Mesenchymal stem cell (in vitro differentiated cells and primary cell): ENCODE measurements at regions not wholly inside any gene's neighbourhood (a gene's known extent, or its start where the extent isn't known, plus 50 kb on each side); places are given as distances from the start of the nearest gene placed in this dataset.
A peak's percentile ranks its signal among the peaks of the same experiment; 100 is the strongest.

Source experiments
- DNase-seq: peaks from one replicate; pipeline ENCODE4 v3.0.0-alpha.2; 2013
- H2AFZ ChIP-seq: one replicate; pipeline ENCODE4 v1.6.1; 2013; ENCODE audit warnings: low read depth, mild to moderate bottlenecking, control low read depth, inconsistent platforms, low read length, moderate library complexity
- H2AK5ac ChIP-seq: 2 replicates; pipeline ENCODE4 v1.6.1; 2013; ENCODE audit warnings: low read length, moderate library complexity, mild to moderate bottlenecking, inconsistent platforms; ENCODE audit not compliant: severe bottlenecking
- H2BK120ac ChIP-seq: one replicate; pipeline ENCODE4 v1.6.1; 2013; ENCODE audit warnings: low read depth, mild to moderate bottlenecking, inconsistent platforms, low read length, moderate library complexity
- H2BK12ac ChIP-seq, 2 experiments: one replicate each; pipeline ENCODE4 v1.6.1; 2013; ENCODE audit warnings: inconsistent platforms in 2 of 2, low read length in 2 of 2, mild to moderate bottlenecking in 2 of 2, moderate library complexity in 2 of 2, control low read depth in 1 of 2
- H2BK15ac ChIP-seq: one replicate; pipeline ENCODE4 v1.6.1; 2013; ENCODE audit warnings: mild to moderate bottlenecking, low read depth, inconsistent platforms; ENCODE audit not compliant: poor library complexity, severe bottlenecking
- H2BK5ac ChIP-seq: 2 replicates; pipeline ENCODE4 v1.6.1; 2013; ENCODE audit warnings: low read depth, mild to moderate bottlenecking, low read length, control low read depth, inconsistent platforms; ENCODE audit not compliant: poor library complexity, severe bottlenecking
- H3K14ac ChIP-seq, 2 experiments: one replicate each; pipeline ENCODE4 v1.6.1; 2013; ENCODE audit warnings: inconsistent platforms in 2 of 2, low read length in 2 of 2, control low read depth in 1 of 2, mild to moderate bottlenecking in 1 of 2, moderate library complexity in 1 of 2
- H3K18ac ChIP-seq, 2 experiments: one replicate each; pipeline ENCODE4 v1.6.1; 2013; ENCODE audit warnings: inconsistent platforms in 2 of 2, low read length in 2 of 2, control low read depth in 1 of 2, low read depth in 1 of 2, mild to moderate bottlenecking in 1 of 2
- H3K23ac ChIP-seq, 2 experiments: one replicate each; pipeline ENCODE4 v1.6.1; 2013; ENCODE audit warnings: inconsistent platforms in 2 of 2, low read length in 2 of 2, mild to moderate bottlenecking in 2 of 2, moderate library complexity in 2 of 2, control low read depth in 1 of 2
- H3K27ac ChIP-seq: 2 replicates; pipeline ENCODE4 v1.5.1; 2013; ENCODE audit warnings: mild to moderate bottlenecking, moderate library complexity, low read length, control low read depth, inconsistent platforms; ENCODE audit not compliant: poor library complexity, severe bottlenecking
- H3K27me3 ChIP-seq, 2 experiments: 2 replicates each; pipeline versions ENCODE4 v1.6.1 to v1.7.0; 2013; ENCODE audit warnings: low read length in 2 of 2, mild to moderate bottlenecking in 2 of 2, moderate library complexity in 2 of 2, control low read depth in 1 of 2, inconsistent platforms in 1 of 2; ENCODE audit not compliant: control insufficient read depth in 1 of 2, insufficient read depth in 1 of 2
- H3K36me3 ChIP-seq, 2 experiments: 2 replicates each; pipeline versions ENCODE4 v1.6.1 to v1.7.0; 2013; ENCODE audit warnings: low read length in 2 of 2, control low read depth in 1 of 2, inconsistent platforms in 1 of 2, low read depth in 1 of 2, mild to moderate bottlenecking in 1 of 2; ENCODE audit not compliant: insufficient read depth in 2 of 2, control insufficient read depth in 1 of 2
- H3K4ac ChIP-seq, 2 experiments: one replicate each; pipeline ENCODE4 v1.6.1; 2013; ENCODE audit warnings: inconsistent platforms in 2 of 2, low read length in 2 of 2, mild to moderate bottlenecking in 2 of 2, moderate library complexity in 2 of 2, control low read depth in 1 of 2, low read depth in 1 of 2
- H3K4me1 ChIP-seq: 2 replicates; pipeline ENCODE4 v1.6.1; 2013; ENCODE audit warnings: low read depth, low read length, control low read depth; ENCODE audit not compliant: control insufficient read depth, insufficient read depth
- H3K4me2 ChIP-seq: 2 replicates; pipeline ENCODE4 v1.6.1; 2013; ENCODE audit warnings: low read length, mild to moderate bottlenecking, inconsistent platforms; ENCODE audit not compliant: poor library complexity, severe bottlenecking
- H3K4me3 ChIP-seq, 2 experiments: 2 replicates each; pipeline versions ENCODE4 v1.5.1 to v1.7.0; 2013; ENCODE audit warnings: low read length in 2 of 2, mild to moderate bottlenecking in 2 of 2, control low read depth in 1 of 2, low read depth in 1 of 2; ENCODE audit not compliant: insufficient read depth in 1 of 2
- H3K79me1 ChIP-seq: replicated peaks from 2 replicates; pipeline ENCODE4 v1.6.1; 2013; ENCODE audit warnings: mild to moderate bottlenecking, control low read depth, low read length, inconsistent platforms; ENCODE audit not compliant: poor library complexity, severe bottlenecking
- H3K9ac ChIP-seq: 2 replicates; pipeline ENCODE4 v1.7.0; 2013; ENCODE audit warnings: mild to moderate bottlenecking, low read length, moderate library complexity
- H3K9me3 ChIP-seq: 2 replicates; pipeline ENCODE4 v1.7.0; 2013; ENCODE audit warnings: mild to moderate bottlenecking, low read length; ENCODE audit not compliant: control insufficient read depth
- H4K8ac ChIP-seq: one replicate; pipeline ENCODE4 v1.6.1; 2013; ENCODE audit warnings: inconsistent platforms, mild to moderate bottlenecking, low read length, moderate library complexity
- H4K91ac ChIP-seq: one replicate; pipeline ENCODE4 v1.6.1; 2013; ENCODE audit warnings: mild to moderate bottlenecking, low read length, inconsistent platforms
- WGBS: methylation state at CpG from one replicate; pipeline ENCODE4 v1.1.7; 2013; ENCODE audit warnings: mixed read lengths; 5-methylcytosine and 5-hydroxymethylcytosine counted together

DNA sequence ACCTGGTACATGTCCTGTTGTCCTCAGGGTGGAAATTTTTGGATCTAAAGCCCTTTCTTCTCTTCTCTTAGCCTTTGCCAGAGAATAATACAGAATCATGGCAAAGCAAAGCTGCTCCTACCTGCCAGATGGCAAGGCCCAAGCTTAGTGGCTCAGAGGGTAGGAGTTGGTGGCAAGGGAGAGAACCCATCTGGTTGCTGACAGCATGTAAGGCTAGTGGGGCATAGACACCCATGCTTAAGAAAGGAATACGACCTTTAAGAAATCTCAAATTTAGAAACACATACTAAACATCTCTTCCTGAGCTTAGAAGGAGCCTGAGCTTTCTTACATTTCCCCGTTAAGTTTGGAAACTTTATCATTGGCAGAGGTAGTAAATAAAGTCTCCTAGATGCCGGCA, 395.0 kb upstream of the SOX9 start:
- no peak overlapping the region for H2BK5ac ChIP-seq
- no peak overlapping the region for H2AFZ ChIP-seq
- no peak overlapping the region for H2BK15ac ChIP-seq
- no peak overlapping the region for H3K27ac ChIP-seq
- no peak overlapping the region for H3K4me2 ChIP-seq
- H2AK5ac ChIP-seq, result no peak overlapping the region
- H3K4me1 ChIP-seq, result no peaks in the 10 kb centered on the region
- no peak overlapping the region for H3K18ac ChIP-seq
- H3K4ac ChIP-seq, result no peak overlapping the region
- peak overlapping the region in 1 of 2 experiments; percentile 50 for H3K4me3 ChIP-seq
- no peak overlapping the region for H4K8ac ChIP-seq
- H3K14ac ChIP-seq, result no peak overlapping the region
- H4K91ac ChIP-seq, result no peak overlapping the region
- no peaks in the 10 kb centered on the region for H3K9me3 ChIP-seq
- H3K23ac ChIP-seq, result no peak overlapping the region
- no peak overlapping the region for H3K9ac ChIP-seq
- no peaks in the 10 kb centered on the region for H3K79me1 ChIP-seq
- no peaks in the 10 kb centered on the region for H3K27me3 ChIP-seq
- DNase-seq, result no peak
- no peaks in the 10 kb centered on the region for H3K36me3 ChIP-seq
- H2BK12ac ChIP-seq, result no peak overlapping the region
- no CpG with 5 or more reads among the region's 3 CpGs for WGBS
- no peak overlapping the region for H2BK120ac ChIP-seq

DNA sequence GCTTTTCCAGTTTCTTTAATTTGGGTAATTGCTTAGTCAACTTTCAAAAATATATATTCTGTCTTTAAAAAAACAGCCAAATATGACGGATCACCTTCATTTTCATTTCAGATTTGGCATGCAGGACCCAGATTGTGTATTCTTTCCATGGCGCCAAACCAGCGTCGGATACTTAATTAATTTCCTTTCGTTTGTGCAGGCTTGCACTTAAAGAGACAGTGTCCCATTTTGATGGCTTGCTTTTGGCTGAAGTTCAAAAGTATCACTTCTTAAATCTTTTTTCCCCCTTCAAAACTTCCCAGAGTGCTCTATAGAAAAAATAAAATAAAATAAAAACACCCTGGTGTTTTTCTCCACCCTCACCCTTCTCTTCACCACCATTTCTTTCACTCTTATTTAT, 394.5 kb upstream of the SOX9 start:
- peak overlapping the region; percentile 36 for H3K9ac ChIP-seq

DNA sequence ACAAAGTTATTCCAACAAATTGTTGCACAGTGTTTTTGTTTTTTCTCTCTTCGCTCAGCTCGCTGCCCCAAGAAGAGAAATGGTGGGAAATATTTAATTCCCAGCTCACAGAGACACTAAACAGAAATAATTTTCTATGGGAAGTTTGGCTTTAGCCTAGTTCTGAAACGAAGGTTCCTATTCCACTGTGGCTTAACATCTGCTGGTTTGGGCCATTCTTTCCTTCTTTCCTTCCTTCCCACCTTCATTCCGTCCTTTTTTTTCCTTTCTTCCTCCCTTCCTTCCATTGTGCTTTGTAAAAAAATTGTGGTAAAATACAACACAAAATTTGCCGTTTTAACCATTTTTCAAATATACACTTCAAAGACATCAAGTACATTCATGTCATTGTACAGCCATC, 393.5 kb upstream of the SOX9 start:
- no peak for DNase-seq
- H2BK120ac ChIP-seq, result no peak overlapping the region
- WGBS, result 95% methylated on average over 3 of the region's 5 CpGs

More for the DNA sequence above, 394.5 kb upstream of the SOX9 start:
- Histone ChIP-seq H3K79me1 (no peaks in the 10 kb centered on the region), H4K91ac (no peak overlapping the region), H3K18ac (no peak overlapping the region), H3K4me2 (no peak overlapping the region), H3K4me3 (peak overlapping the region in 1 of 2 experiments; percentile 50), H3K14ac (no peak overlapping the region), H3K27ac (no peak overlapping the region), H2BK5ac (no peak overlapping the region), H4K8ac (no peak overlapping the region), H2BK120ac (no peak overlapping the region), H2AFZ (no peak overlapping the region), H2BK12ac (no peak overlapping the region), H3K4ac (no peak overlapping the region), H3K9me3 (no peaks in the 10 kb centered on the region), H3K4me1 (no peaks in the 10 kb centered on the region), H2AK5ac (no peak overlapping the region), H2BK15ac (no peak overlapping the region), H3K27me3 (no peaks in the 10 kb centered on the region), H3K36me3 (no peaks in the 10 kb centered on the region), H3K23ac (no peak overlapping the region)
- whole genome bisulfite sequencing, result 78% methylated on average over 5 of the region's 5 CpGs
- no peak for DNase-seq

DNA sequence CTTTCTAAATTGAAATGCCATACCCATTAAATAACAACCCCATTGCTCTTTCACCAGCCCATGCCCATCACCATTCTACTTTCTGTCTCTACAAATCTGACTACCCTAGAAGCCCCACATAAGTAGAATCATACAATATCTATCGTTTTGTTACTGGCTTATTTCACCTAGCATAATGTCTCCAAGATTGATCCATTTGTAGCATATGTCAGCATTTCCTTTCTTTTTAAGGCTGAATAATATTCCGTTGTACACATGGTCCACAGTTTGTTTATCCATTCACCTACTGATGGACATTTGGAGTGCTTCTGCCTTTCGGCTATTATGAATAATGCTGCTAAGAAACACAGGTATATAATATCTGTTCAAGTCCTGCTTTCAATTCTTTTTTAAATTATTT, 393.1 kb upstream of the SOX9 start:
- H4K8ac ChIP-seq, result no peak overlapping the region
- no peak overlapping the region for H2AFZ ChIP-seq
- H4K91ac ChIP-seq, result no peak overlapping the region
- H2BK120ac ChIP-seq, result no peak overlapping the region
- no peak overlapping the region for H3K27ac ChIP-seq
- H3K4me2 ChIP-seq, result no peak overlapping the region
- H3K27me3 ChIP-seq, result no peaks in the 10 kb centered on the region
- no peak overlapping the region for H3K18ac ChIP-seq
- H2BK5ac ChIP-seq, result no peak overlapping the region
- no peak overlapping the region for H3K4ac ChIP-seq
- H3K4me3 ChIP-seq, result no peak overlapping the region
- H2BK12ac ChIP-seq, result no peak overlapping the region
- H3K9me3 ChIP-seq, result no peaks in the 10 kb centered on the region
- H3K9ac ChIP-seq, result no peak overlapping the region
- H3K14ac ChIP-seq, result no peak overlapping the region
- no peak for DNase-seq
- no peaks in the 10 kb centered on the region for H3K79me1 ChIP-seq
- no peaks in the 10 kb centered on the region for H3K36me3 ChIP-seq
- H3K4me1 ChIP-seq, result no peaks in the 10 kb centered on the region
- H2BK15ac ChIP-seq, result no peak overlapping the region
- H2AK5ac ChIP-seq, result no peak overlapping the region
- no peak overlapping the region for H3K23ac ChIP-seq
- 99% methylated on average over 2 of the region's 3 CpGs for WGBS

More for the DNA sequence above, 393.5 kb upstream of the SOX9 start:
- no peaks in the 10 kb centered on the region for H3K79me1 ChIP-seq
- H3K18ac ChIP-seq, result no peak overlapping the region
- no peaks in the 10 kb centered on the region for H3K27me3 ChIP-seq
- H3K14ac ChIP-seq, result no peak overlapping the region
- no peak overlapping the region for H2AK5ac ChIP-seq
- no peak overlapping the region for H3K4ac ChIP-seq
- H2BK12ac ChIP-seq, result no peak overlapping the region
- H3K4me3 ChIP-seq, result no peak overlapping the region
- H2BK5ac ChIP-seq, result no peak overlapping the region
- H3K23ac ChIP-seq, result no peak overlapping the region
- H2BK15ac ChIP-seq, result no peak overlapping the region
- no peak overlapping the region for H2AFZ ChIP-seq
- no peak overlapping the region for H4K8ac ChIP-seq
- H3K4me2 ChIP-seq, result no peak overlapping the region
- no peak overlapping the region for H3K9ac ChIP-seq
- no peaks in the 10 kb centered on the region for H3K9me3 ChIP-seq
- H3K36me3 ChIP-seq, result no peaks in the 10 kb centered on the region
- H3K4me1 ChIP-seq, result no peaks in the 10 kb centered on the region
- no peak overlapping the region for H3K27ac ChIP-seq
- no peak overlapping the region for H4K91ac ChIP-seq
